Tibial artery (tissue), 4 donors: ENCODE measurements at regions not wholly inside any gene's neighbourhood (a gene's known extent, or its start where the extent isn't known, plus 50 kb on each side); places are given as distances from the start of the nearest gene placed in this dataset.

Experiments used
- DNase-seq, 2 donors: peaks; one replicate each; pipeline ENCODE4 v3.0.0-alpha.2; 2019
- H3K27ac ChIP-seq, 2 donors: fragments of 200-600 bp; sonication (generic) in 1 of 2; 1 replicate in 1 of 2; 2 replicates in 1 of 2; pipeline ENCODE4 v1.5.1; 2018 to 2019; ENCODE audit warnings: mild to moderate bottlenecking in 1 of 2
- H3K27me3 ChIP-seq, 2 donors: fragments of 200-600 bp; sonication (generic) in 1 of 2; one replicate each; pipeline versions ENCODE4 v1.5.1 to v1.6.0; 2016 to 2019
- H3K36me3 ChIP-seq, 3 donors: fragments of 200-600 bp; sonication (generic) in 2 of 3; one replicate each; pipeline ENCODE4 v1.5.1; 2016 to 2019; ENCODE audit warnings: mild to moderate bottlenecking in 2 of 3
- H3K4me1 ChIP-seq, 4 donors: fragments of 200-600 bp; sonication (generic) in 2 of 4; 1 replicate in 3 of 4; 2 replicates in 1 of 4; pipeline ENCODE4 v1.5.1; 2016 to 2019
- H3K4me3 ChIP-seq, 2 donors: fragments of 200-600 bp; sonication (generic) in 1 of 2; 1 replicate in 1 of 2; 2 replicates in 1 of 2; pipeline ENCODE4 v1.5.1; 2018 to 2019; ENCODE audit warnings: mild to moderate bottlenecking in 2 of 2
- H3K9me3 ChIP-seq, 3 donors: fragments of 200-600 bp; sonication (generic) in 1 of 3; one replicate each; pipeline ENCODE4 v1.5.1; 2016 to 2019
- intact Hi-C: fragments of 100-400 bp; cut with DNase I; formaldehyde crosslinking; loops from one replicate; pipeline ENCODE4 v1.15.0; 2023; ENCODE audit warnings: low total_unique reads
- TF ChIP-seq, protein P1 (sequence below), 2 experiments: fragments of 200-600 bp in 1 of 2; fragments of 450-650 bp in 1 of 2; IDR thresholded peaks; one replicate each; pipeline ENCODE4 v1.5.1; 2017 to 2019; ENCODE audit warnings: antibody characterized with exemption in 2 of 2, mild to moderate bottlenecking in 1 of 2, moderate library complexity in 1 of 2

- Histone ChIP-seq H3K27ac (no peak overlapping the region), H3K4me3 (no peak overlapping the region), H3K27me3 (no peaks in the 10 kb centered on the region), H3K36me3 (no peaks in the 10 kb centered on the region), H3K4me1 (peaks cover 0 to 6% (median 0%) of the 10 kb centered on the region in 4 donors), H3K9me3 (peaks cover 0 to 7% (median 0%) of the 10 kb centered on the region in 3 donors)
- intact Hi-C loops, result no loop called here
- DNase-seq, result no peak
- TF ChIP-seq, protein P1, sequence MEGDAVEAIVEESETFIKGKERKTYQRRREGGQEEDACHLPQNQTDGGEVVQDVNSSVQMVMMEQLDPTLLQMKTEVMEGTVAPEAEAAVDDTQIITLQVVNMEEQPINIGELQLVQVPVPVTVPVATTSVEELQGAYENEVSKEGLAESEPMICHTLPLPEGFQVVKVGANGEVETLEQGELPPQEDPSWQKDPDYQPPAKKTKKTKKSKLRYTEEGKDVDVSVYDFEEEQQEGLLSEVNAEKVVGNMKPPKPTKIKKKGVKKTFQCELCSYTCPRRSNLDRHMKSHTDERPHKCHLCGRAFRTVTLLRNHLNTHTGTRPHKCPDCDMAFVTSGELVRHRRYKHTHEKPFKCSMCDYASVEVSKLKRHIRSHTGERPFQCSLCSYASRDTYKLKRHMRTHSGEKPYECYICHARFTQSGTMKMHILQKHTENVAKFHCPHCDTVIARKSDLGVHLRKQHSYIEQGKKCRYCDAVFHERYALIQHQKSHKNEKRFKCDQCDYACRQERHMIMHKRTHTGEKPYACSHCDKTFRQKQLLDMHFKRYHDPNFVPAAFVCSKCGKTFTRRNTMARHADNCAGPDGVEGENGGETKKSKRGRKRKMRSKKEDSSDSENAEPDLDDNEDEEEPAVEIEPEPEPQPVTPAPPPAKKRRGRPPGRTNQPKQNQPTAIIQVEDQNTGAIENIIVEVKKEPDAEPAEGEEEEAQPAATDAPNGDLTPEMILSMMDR (IDR thresholded peaks at IDR 0.05), result no peak
Observed at GRCh38 chr18:67300498-67300897, 216.0 kb downstream of the DSEL start.

DNA sequence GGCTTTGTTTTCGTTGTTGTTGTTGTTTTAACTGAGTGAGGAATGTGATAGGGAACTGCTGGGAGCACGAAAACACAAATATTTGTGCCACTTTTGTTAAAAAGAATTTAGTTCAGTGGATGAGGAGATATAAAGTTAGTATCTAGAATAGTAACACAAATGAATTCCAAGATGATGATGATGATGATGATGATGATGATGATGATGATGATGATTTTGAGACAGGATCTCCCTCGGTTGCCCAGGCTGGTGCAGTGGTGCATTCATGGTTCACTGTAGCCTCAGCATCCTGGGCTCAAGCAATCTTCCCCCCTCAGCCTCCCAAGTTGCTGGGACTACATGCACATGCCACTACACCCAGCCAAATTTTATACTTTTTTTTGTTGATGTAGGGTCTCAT is 223.7 kb downstream of the DSEL start:
- Histone ChIP-seq H3K9me3 (no peaks in the 10 kb centered on the region), H3K4me1 (no peaks in the 10 kb centered on the region), H3K27me3 (no peaks in the 10 kb centered on the region), H3K4me3 (no peak overlapping the region), H3K36me3 (no peaks in the 10 kb centered on the region), H3K27ac (no peak overlapping the region)
- no peak for DNase-seq
- intact Hi-C loops, result no loop called here
- TF ChIP-seq, protein P1 (IDR thresholded peaks at IDR 0.05), result no peak

DNA sequence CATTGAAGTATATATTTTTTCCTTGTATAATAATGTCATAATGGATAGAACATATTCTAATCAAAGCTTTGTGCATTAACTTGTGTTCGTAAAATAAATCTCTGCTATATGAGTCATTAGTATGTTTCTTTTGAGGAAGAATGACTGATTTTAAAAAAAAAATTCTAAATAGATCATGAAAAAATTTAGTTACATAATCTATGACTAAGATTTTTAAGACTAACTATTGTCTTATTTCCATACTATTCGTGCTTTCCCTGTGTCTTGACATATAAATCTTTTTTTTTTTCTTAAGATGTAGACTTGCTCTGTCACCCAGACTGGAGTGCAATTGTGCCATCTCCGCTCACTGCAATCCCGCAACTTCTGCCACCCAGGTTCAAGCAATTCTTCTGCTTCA is 226.1 kb downstream of the DSEL start:
- Histone ChIP-seq H3K9me3 (no peaks in the 10 kb centered on the region), H3K36me3 (no peaks in the 10 kb centered on the region), H3K4me1 (no peaks in the 10 kb centered on the region), H3K27me3 (no peaks in the 10 kb centered on the region), H3K4me3 (no peak overlapping the region), H3K27ac (no peak overlapping the region)
- TF ChIP-seq, protein P1 (IDR thresholded peaks at IDR 0.05), result no peak
- intact Hi-C loops, result no loop called here
- no peak for DNase-seq

DNA sequence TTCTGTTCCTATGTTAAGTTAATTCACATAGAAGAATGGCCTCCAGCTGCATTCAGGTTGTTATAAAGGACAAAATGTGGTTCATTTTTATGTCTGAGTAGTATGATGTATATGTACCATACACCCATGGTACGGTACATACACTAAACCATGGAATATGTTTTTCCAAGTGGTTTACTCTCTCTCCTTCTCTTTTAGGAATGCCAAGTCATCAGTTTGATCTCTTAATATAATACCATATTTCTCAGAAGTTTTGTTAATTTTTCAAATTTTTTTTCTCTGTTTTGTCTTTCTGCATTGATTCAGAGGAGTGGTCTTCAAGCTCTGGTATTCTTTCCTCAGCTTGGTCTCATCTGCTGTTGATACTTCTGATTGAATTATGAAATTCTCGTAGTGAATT is 230.9 kb downstream of the DSEL start:
- H3K36me3 ChIP-seq, result no peaks in the 10 kb centered on the region
- peaks cover 0 to 10% (median 0%) of the 10 kb centered on the region in 4 donors for H3K4me1 ChIP-seq
- DNase-seq, result no peak
- no peaks in the 10 kb centered on the region for H3K27me3 ChIP-seq
- no peak overlapping the region for H3K27ac ChIP-seq
- TF ChIP-seq, protein P1 (IDR thresholded peaks at IDR 0.05), result no peak
- H3K4me3 ChIP-seq, result no peak overlapping the region
- intact Hi-C loops, result no loop called here
- no peaks in the 10 kb centered on the region for H3K9me3 ChIP-seq

- Histone ChIP-seq H3K9me3 (no peaks in the 10 kb centered on the region), H3K4me1 (peaks cover 0 to 10% (median 0%) of the 10 kb centered on the region in 4 donors), H3K27me3 (no peaks in the 10 kb centered on the region), H3K36me3 (no peaks in the 10 kb centered on the region), H3K4me3 (no peak overlapping the region), H3K27ac (peak overlapping the region in 1 of 2 donors; percentile 17)
- TF ChIP-seq, protein P1 (IDR thresholded peaks at IDR 0.05), result no peak
- DNase-seq, result no peak
- intact Hi-C loops, result no loop called here
Observed at GRCh38 chr18:67282796-67283195, 233.7 kb downstream of the DSEL start.

DNA sequence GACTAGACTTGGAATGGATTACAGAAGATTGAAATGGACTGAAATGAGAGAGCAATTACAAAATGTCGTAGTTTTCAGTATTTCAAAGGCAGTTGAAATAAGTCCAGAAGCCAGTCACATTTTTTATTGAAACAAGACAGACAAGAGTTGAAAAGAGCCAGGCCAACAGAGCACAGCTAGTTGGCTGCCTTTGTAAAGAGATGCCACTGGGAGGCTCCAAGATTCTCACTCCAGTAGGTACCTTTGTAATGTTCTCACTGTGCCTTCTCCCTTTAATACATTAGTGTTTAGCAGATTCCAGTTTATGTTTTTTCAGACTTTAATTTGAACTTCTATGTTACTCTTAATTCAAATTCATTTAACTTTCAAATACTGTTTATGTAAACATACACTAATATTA is 234.8 kb downstream of the DSEL start:
- intact Hi-C loops, result no loop called here
- no peak for DNase-seq
- Histone ChIP-seq H3K4me3 (no peak overlapping the region), H3K27me3 (no peaks in the 10 kb centered on the region), H3K36me3 (no peaks in the 10 kb centered on the region), H3K4me1 (peaks cover 0 to 10% (median 0%) of the 10 kb centered on the region in 4 donors), H3K9me3 (no peaks in the 10 kb centered on the region), H3K27ac (no peak overlapping the region)
- TF ChIP-seq, protein P1 (IDR thresholded peaks at IDR 0.05), result no peak
